ENCODE measurements at regions not wholly inside any gene's neighbourhood (a gene's known extent, or its start where the extent isn't known, plus 50 kb on each side); places are given as distances from the start of the nearest gene placed in this dataset.
"Not testable (repeated sequence)": the region's sequence is repeated elsewhere in the genome, so short reads cannot be mapped to it uniquely, and the experiment has no call there.

- intact Hi-C loops (cut with DNase I; ENCODE audit: low total_unique reads), result no loop called here
- no peaks in the 10 kb centered on the region for H3K4me1 ChIP-seq
- no peaks in the 10 kb centered on the region for H3K36me3 ChIP-seq
- DNase-seq (ENCODE audit: low spot score in 2 of 2), result no peak
- H3K4me3 ChIP-seq, result no peak overlapping the region
- H3K27me3 ChIP-seq, result no peaks in the 10 kb centered on the region
- TF ChIP-seq POLR2AphosphoS5 (IDR thresholded peaks at IDR 0.05), result no peak
- no peak for TF ChIP-seq CTCF (IDR thresholded peaks at IDR 0.05)
- no peak for TF ChIP-seq POLR2A (IDR thresholded peaks at IDR 0.05)
- H3K27ac ChIP-seq, result no peak overlapping the region
- no peaks in the 10 kb centered on the region for H3K9me3 ChIP-seq
These were observed 1468.2 kb upstream of the ACVR2A start for GRCh38 chr2:146376511-146377064.

GRCh38 chr2:146374505-146374904 is 1470.3 kb upstream of the ACVR2A start:
- no peaks in the 10 kb centered on the region for H3K9me3 ChIP-seq

GRCh38 chr2:146371364-146371763 is 1473.5 kb upstream of the ACVR2A start:
- H3K36me3 ChIP-seq; H3K9me3 ChIP-seq; DNase-seq (ENCODE audit: low spot score in 2 of 2); intact Hi-C loops (cut with DNase I; ENCODE audit: low total_unique reads); H3K4me3 ChIP-seq; H3K27ac ChIP-seq; H3K27me3 ChIP-seq; H3K4me1 ChIP-seq: not testable (repeated sequence)

More at GRCh38 chr2:146374505-146374904, 1470.3 kb upstream of the ACVR2A start:
- H3K36me3 ChIP-seq, result no peaks in the 10 kb centered on the region
- no peaks in the 10 kb centered on the region for H3K4me1 ChIP-seq
- H3K27ac ChIP-seq, result no peak overlapping the region
- no peak for TF ChIP-seq POLR2A (IDR thresholded peaks at IDR 0.05)
- no peak for TF ChIP-seq POLR2AphosphoS5 (IDR thresholded peaks at IDR 0.05)
- TF ChIP-seq CTCF (IDR thresholded peaks at IDR 0.05), result no peak
- H3K4me3 ChIP-seq, result no peak overlapping the region
- no peaks in the 10 kb centered on the region for H3K27me3 ChIP-seq
- intact Hi-C loops (cut with DNase I; ENCODE audit: low total_unique reads), result no loop called here
- no peak for DNase-seq (ENCODE audit: low spot score in 2 of 2)

- H3K4me1 ChIP-seq, result no peaks in the 10 kb centered on the region
- no peaks in the 10 kb centered on the region for H3K27me3 ChIP-seq
- intact Hi-C loops (cut with DNase I; ENCODE audit: low total_unique reads), result no loop called here
- H3K9me3 ChIP-seq, result no peaks in the 10 kb centered on the region
- no peak overlapping the region for H3K27ac ChIP-seq
- no peak overlapping the region for H3K4me3 ChIP-seq
- TF ChIP-seq CTCF (IDR thresholded peaks at IDR 0.05) (no peak), POLR2AphosphoS5 (IDR thresholded peaks at IDR 0.05) (no peak), POLR2A (IDR thresholded peaks at IDR 0.05) (no peak)
- no peaks in the 10 kb centered on the region for H3K36me3 ChIP-seq
- no peak for DNase-seq (ENCODE audit: low spot score in 2 of 2)
These were observed 1474.0 kb upstream of the ACVR2A start for GRCh38 chr2:146370826-146371225.

- TF ChIP-seq POLR2AphosphoS5 (IDR thresholded peaks at IDR 0.05) (no peak), CTCF (IDR thresholded peaks at IDR 0.05) (no peak)
These were observed 1478.6 kb upstream of the ACVR2A start for GRCh38 chr2:146366276-146366675.

GRCh38 chr2:146365041-146365440 is 1479.8 kb upstream of the ACVR2A start:
- Histone ChIP-seq H3K36me3 (no peaks in the 10 kb centered on the region), H3K4me1 (no peaks in the 10 kb centered on the region), H3K27ac (no peak overlapping the region), H3K4me3 (no peak overlapping the region), H3K27me3 (no peaks in the 10 kb centered on the region), H3K9me3 (no peaks in the 10 kb centered on the region)
- DNase-seq (ENCODE audit: low spot score in 2 of 2), result no peak
- intact Hi-C loops (cut with DNase I; ENCODE audit: low total_unique reads), result no loop called here
- TF ChIP-seq CTCF (IDR thresholded peaks at IDR 0.05), result no peak
- TF ChIP-seq POLR2A (IDR thresholded peaks at IDR 0.05), result no peak
- no peak for TF ChIP-seq POLR2AphosphoS5 (IDR thresholded peaks at IDR 0.05)

More at GRCh38 chr2:146366276-146366675, 1478.6 kb upstream of the ACVR2A start:
- no peak for DNase-seq (ENCODE audit: low spot score in 2 of 2)
- Histone ChIP-seq H3K4me3 (no peak overlapping the region), H3K36me3 (no peaks in the 10 kb centered on the region), H3K9me3 (no peaks in the 10 kb centered on the region), H3K27ac (no peak overlapping the region), H3K4me1 (no peaks in the 10 kb centered on the region), H3K27me3 (no peaks in the 10 kb centered on the region)
- intact Hi-C loops (cut with DNase I; ENCODE audit: low total_unique reads), result no loop called here
